Gastroesophageal sphincter (tissue), 4 donors: ENCODE measurements at regions not wholly inside any gene's neighbourhood (a gene's known extent, or its start where the extent isn't known, plus 50 kb on each side); places are given as distances from the start of the nearest gene placed in this dataset.

Experiments
- ATAC-seq: fragments of 150-250 bp; one replicate; pipeline ENCODE4 v1.9.1; 2016; ENCODE audit warnings: mild to moderate bottlenecking, moderate library complexity
- H3K27ac ChIP-seq, 4 donors: fragments of 200-600 bp; sonication (generic) in 3 of 4; 1 replicate in 3 of 4; 2 replicates in 1 of 4; pipeline ENCODE4 v1.5.1; 2016 to 2019
- H3K27me3 ChIP-seq: fragments of 200-600 bp; sonication (generic); one replicate; pipeline ENCODE4 v1.5.1; 2019
- H3K36me3 ChIP-seq, 2 donors: fragments of 200-600 bp; sonication (generic); one replicate each; pipeline ENCODE4 v1.5.1; 2019; ENCODE audit warnings: control low read depth in 1 of 2
- H3K4me1 ChIP-seq, 3 donors: fragments of 200-600 bp; sonication (generic); 1 replicate in 2 of 3; 2 replicates in 1 of 3; pipeline ENCODE4 v1.5.1; 2016 to 2019; ENCODE audit warnings: control low read depth in 2 of 3
- H3K4me3 ChIP-seq, 2 donors: fragments of 200-600 bp; sonication (generic); one replicate each; pipeline ENCODE4 v1.5.1; 2019; ENCODE audit warnings: mild to moderate bottlenecking in 1 of 2, moderate library complexity in 1 of 2
- H3K9me3 ChIP-seq, 3 donors: fragments of 200-600 bp; sonication (generic); one replicate each; pipeline ENCODE4 v1.5.1; 2017 to 2019; ENCODE audit warnings: control low read depth in 2 of 3
- EP300 ChIP-seq: sonication (generic); formaldehyde crosslinking; IDR thresholded peaks from one replicate; pipeline ENCODE4 v1.6.1; 2017; ENCODE audit warnings: antibody characterized with exemption, mild to moderate bottlenecking
- POLR2A ChIP-seq, 2 donors: fragments of 450-650 bp; IDR thresholded peaks; one replicate each; pipeline ENCODE4 v1.6.1; 2017; ENCODE audit warnings: antibody characterized with exemption in 2 of 2, mild to moderate bottlenecking in 2 of 2, moderate library complexity in 1 of 2
- POLR2AphosphoS5 ChIP-seq: sonication (generic); formaldehyde crosslinking; IDR thresholded peaks from one replicate; pipeline ENCODE4 v1.6.1; 2017; ENCODE audit warnings: antibody characterized with exemption
- WGBS, 2 donors: methylation state at CpG; one replicate each; pipeline ENCODE4 v1.1.5; 2018; ENCODE audit warnings: low coverage in 1 of 2; 5-methylcytosine and 5-hydroxymethylcytosine counted together
- TF ChIP-seq, protein P1 (sequence below), 4 experiments: fragments of 200-600 bp in 2 of 4; fragments of 450-650 bp in 2 of 4; sonication (generic) in 1 of 4; IDR thresholded peaks; one replicate each; pipeline ENCODE4 v1.5.1; 2017 to 2019; ENCODE audit warnings: antibody characterized with exemption in 4 of 4, mild to moderate bottlenecking in 2 of 4, moderate library complexity in 2 of 4

DNA sequence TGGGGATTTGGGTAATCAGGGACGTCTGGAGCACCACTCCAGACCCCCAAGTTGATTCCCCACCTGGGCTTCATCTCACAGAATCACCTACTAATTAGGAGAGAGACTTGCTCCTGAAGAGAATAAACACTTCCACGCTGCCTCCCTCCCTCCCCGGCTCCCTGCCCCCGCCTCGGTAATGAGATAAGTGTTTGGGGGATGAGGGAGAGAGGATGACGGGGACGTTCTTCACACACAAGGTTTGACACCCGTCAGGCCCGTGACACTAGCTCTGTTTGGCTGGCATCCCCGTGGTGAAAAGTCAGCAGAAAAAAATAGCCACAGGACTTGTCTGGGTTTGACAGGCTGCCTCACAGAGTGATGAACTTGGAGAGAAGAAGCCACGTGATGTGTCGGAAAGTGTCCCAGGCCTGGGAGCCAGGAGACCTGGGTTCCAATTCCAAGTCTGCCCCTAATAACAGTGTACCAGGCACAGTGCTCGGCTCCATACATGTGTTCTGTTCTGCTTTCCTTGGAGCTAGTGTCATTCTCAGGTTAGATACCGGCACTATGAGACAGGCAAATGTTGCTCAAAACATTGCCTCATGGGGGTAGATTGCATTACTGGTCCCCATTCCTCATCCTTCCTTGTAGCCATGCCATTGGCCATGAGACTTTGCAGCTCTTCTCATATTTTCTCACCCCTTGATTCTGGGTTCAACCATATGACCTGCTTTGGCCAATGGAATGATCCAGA lies 578.0 kb downstream of the BCOR start:
- H3K27me3 ChIP-seq: no peaks in the 10 kb centered on the region
- 76% methylated on average over 5 of the region's 14 CpGs; no CpG with 5 or more reads in 1 of the 2 donors for WGBS, 2 donors

GRCh38 chrX:39525758-39526157 lies 572.0 kb downstream of the BCOR start:
- Histone ChIP-seq H3K4me1 (no peaks in the 10 kb centered on the region), H3K9me3 (no peaks in the 10 kb centered on the region), H3K27me3 (no peaks in the 10 kb centered on the region), H3K4me3 (no peak overlapping the region), H3K27ac (no peak overlapping the region), H3K36me3 (no peaks in the 10 kb centered on the region)
- ATAC-seq: no peak
- WGBS, 2 donors: 80% methylated on average over 1 of the region's 3 CpGs; no CpG with 5 or more reads in 1 of the 2 donors
- TF ChIP-seq, protein P1, sequence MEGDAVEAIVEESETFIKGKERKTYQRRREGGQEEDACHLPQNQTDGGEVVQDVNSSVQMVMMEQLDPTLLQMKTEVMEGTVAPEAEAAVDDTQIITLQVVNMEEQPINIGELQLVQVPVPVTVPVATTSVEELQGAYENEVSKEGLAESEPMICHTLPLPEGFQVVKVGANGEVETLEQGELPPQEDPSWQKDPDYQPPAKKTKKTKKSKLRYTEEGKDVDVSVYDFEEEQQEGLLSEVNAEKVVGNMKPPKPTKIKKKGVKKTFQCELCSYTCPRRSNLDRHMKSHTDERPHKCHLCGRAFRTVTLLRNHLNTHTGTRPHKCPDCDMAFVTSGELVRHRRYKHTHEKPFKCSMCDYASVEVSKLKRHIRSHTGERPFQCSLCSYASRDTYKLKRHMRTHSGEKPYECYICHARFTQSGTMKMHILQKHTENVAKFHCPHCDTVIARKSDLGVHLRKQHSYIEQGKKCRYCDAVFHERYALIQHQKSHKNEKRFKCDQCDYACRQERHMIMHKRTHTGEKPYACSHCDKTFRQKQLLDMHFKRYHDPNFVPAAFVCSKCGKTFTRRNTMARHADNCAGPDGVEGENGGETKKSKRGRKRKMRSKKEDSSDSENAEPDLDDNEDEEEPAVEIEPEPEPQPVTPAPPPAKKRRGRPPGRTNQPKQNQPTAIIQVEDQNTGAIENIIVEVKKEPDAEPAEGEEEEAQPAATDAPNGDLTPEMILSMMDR (IDR thresholded peaks at IDR 0.05): no peak
- TF ChIP-seq EP300 (no peak), POLR2AphosphoS5 (no peak), POLR2A (IDR thresholded peaks at IDR 0.05) (no peak)

More for the DNA sequence above, 578.0 kb downstream of the BCOR start:
- Histone ChIP-seq H3K36me3 (no peaks in the 10 kb centered on the region), H3K4me3 (no peak overlapping the region), H3K27ac (peak overlapping the region in 2 of 4 donors; percentile 71 to 74), H3K9me3 (no peaks in the 10 kb centered on the region), H3K4me1 (peaks cover 0 to 19% (median 0%) of the 10 kb centered on the region in 3 donors)
- no peak for ATAC-seq
- TF ChIP-seq, protein P1 (IDR thresholded peaks at IDR 0.05): no peak
- TF ChIP-seq POLR2AphosphoS5 (no peak), POLR2A (IDR thresholded peaks at IDR 0.05) (no peak), EP300 (no peak)

DNA sequence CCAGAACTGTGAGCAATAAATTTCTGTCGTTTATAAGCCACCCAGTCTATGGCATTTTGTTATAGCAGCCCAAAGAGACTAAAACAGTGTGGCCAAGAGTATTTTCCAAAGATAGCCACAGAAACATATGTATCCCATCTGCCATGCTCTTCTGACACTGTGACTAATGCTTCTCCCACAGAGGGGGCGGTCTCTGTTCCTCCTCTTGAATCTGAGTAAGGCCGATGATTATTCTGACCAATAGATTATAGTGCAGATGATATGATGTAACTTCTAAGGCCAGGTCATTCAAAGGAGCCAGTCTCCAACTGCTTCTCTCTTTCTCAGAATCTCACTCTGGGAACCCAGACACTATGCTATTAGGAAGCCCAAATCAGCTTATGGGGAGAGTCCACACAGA lies 570.7 kb downstream of the BCOR start:
- no peak for ATAC-seq
- TF ChIP-seq POLR2A (IDR thresholded peaks at IDR 0.05): no peak
- TF ChIP-seq POLR2AphosphoS5: no peak
- no peak for TF ChIP-seq EP300
- TF ChIP-seq, protein P1 (IDR thresholded peaks at IDR 0.05): no peak
- Histone ChIP-seq H3K4me1 (no peaks in the 10 kb centered on the region), H3K27me3 (no peaks in the 10 kb centered on the region), H3K36me3 (no peaks in the 10 kb centered on the region), H3K4me3 (no peak overlapping the region), H3K27ac (no peak overlapping the region), H3K9me3 (no peaks in the 10 kb centered on the region)
- 64 to 83% methylated on average over 2 to 3 of the region's 3 CpGs for WGBS, 2 donors

- Histone ChIP-seq H3K36me3 (no peaks in the 10 kb centered on the region), H3K9me3 (no peaks in the 10 kb centered on the region), H3K4me3 (no peak overlapping the region), H3K27me3 (no peaks in the 10 kb centered on the region), H3K27ac (no peak overlapping the region), H3K4me1 (no peaks in the 10 kb centered on the region)
- no peak for ATAC-seq
- 79% methylated on average over 5 of the region's 9 CpGs; no CpG with 5 or more reads in 1 of the 2 donors for WGBS, 2 donors
- TF ChIP-seq POLR2A (IDR thresholded peaks at IDR 0.05): no peak
- TF ChIP-seq, protein P1 (IDR thresholded peaks at IDR 0.05): no peak
- TF ChIP-seq EP300: no peak
Measured at GRCh38 chrX:39528161-39528916, 569.4 kb downstream of the BCOR start.
